ENCODE measurements at regions not wholly inside any gene's neighbourhood (a gene's known extent, or its start where the extent isn't known, plus 50 kb on each side); places are given as distances from the start of the nearest gene placed in this dataset.
"Not testable (repeated sequence)": the region's sequence is repeated elsewhere in the genome, so short reads cannot be mapped to it uniquely, and the experiment has no call there.

DNA sequence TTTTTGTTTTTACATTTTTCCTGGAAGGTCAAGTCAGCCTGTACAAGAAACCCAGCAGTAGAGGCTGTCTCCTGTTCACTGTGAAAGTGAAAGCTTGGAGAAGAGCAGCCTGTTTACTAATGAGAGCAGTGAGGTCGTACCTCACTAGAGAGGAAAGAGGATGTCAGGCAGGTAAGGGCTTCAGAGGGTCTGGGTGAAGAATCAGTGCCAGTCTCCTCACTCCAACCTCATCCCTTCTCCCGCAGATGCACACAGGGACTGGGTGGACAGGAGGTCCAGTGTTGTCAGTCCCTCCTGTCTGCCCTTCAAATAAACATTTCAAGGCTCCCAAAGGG lies 462.5 kb downstream of the KLF5 start:
- Mint-ChIP-seq H3K4me3 (no peak overlapping the region), H3K9me3 (peaks cover 0 to 7% (median 1%) of the 10 kb centered on the region in 7 donors), H3K27ac (peak overlapping the region in 1 of 7 donors; percentile 46), H3K36me3 (no peaks in the 10 kb centered on the region), H3K27me3 (ENCODE audit: low read depth in 3 of 3) (peaks cover 0 to 2% (median 0%) of the 10 kb centered on the region in 3 donors), H3K4me1 (no peaks in the 10 kb centered on the region)
- DNase-seq: no peak
- Histone ChIP-seq H3K9ac (ENCODE audit: insufficient read depth, low read length, poor library complexity, severe bottlenecking) (no peak overlapping the region), H3K4me2 (replicated peaks; ENCODE audit: extremely low read depth, low read length, poor library complexity, severe bottlenecking) (no peak overlapping the region), H3K4me3 (replicated peaks in 1 of 3; ENCODE audit: low read depth in 2 of 3, low read length in 3 of 3) (no peak overlapping the region), H3K36me3 (replicated peaks in 1 of 2; ENCODE audit: control insufficient read depth in 1 of 2, insufficient read depth in 2 of 2, low read length in 2 of 2) (no peaks in the 10 kb centered on the region), H3K27ac (ENCODE audit: low read depth in 1 of 2, low read length in 2 of 2) (no peak overlapping the region), H3K9me3 (replicated peaks in 1 of 2; ENCODE audit: control insufficient read depth in 1 of 2, insufficient read depth in 1 of 2, low read length in 2 of 2) (peaks cover 0 to 4% of the 10 kb centered on the region in 2 donors), H2AFZ (ENCODE audit: insufficient read depth, low read depth, low read length, poor library complexity, severe bottlenecking) (no peak overlapping the region), H3K79me2 (ENCODE audit: insufficient read depth, low read length) (no peaks in the 10 kb centered on the region), H3K27me3 (ENCODE audit: control insufficient read depth in 2 of 2, insufficient read depth in 2 of 2, low read length in 2 of 2) (no peaks in the 10 kb centered on the region), H4K20me1 (ENCODE audit: insufficient read depth, low read length) (no peaks in the 10 kb centered on the region), H3K4me1 (ENCODE audit: control insufficient read depth in 1 of 2, insufficient read depth in 2 of 2, low read length in 2 of 2) (no peaks in the 10 kb centered on the region)
- WGBS (ENCODE audit: insufficient coverage): no CpG with 5 or more reads among the region's 2 CpGs
- TF ChIP-seq, protein P1, sequence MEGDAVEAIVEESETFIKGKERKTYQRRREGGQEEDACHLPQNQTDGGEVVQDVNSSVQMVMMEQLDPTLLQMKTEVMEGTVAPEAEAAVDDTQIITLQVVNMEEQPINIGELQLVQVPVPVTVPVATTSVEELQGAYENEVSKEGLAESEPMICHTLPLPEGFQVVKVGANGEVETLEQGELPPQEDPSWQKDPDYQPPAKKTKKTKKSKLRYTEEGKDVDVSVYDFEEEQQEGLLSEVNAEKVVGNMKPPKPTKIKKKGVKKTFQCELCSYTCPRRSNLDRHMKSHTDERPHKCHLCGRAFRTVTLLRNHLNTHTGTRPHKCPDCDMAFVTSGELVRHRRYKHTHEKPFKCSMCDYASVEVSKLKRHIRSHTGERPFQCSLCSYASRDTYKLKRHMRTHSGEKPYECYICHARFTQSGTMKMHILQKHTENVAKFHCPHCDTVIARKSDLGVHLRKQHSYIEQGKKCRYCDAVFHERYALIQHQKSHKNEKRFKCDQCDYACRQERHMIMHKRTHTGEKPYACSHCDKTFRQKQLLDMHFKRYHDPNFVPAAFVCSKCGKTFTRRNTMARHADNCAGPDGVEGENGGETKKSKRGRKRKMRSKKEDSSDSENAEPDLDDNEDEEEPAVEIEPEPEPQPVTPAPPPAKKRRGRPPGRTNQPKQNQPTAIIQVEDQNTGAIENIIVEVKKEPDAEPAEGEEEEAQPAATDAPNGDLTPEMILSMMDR (IDR thresholded peaks at IDR 0.05): no peak
- intact Hi-C loops (cut with micrococcal nuclease): no loop called here

GRCh38 chr13:73520566-73521289 lies 461.9 kb downstream of the KLF5 start:
- Histone ChIP-seq H3K27ac (ENCODE audit: low read depth in 1 of 2, low read length in 2 of 2) (no peak overlapping the region), H4K20me1 (ENCODE audit: insufficient read depth, low read length) (no peaks in the 10 kb centered on the region), H3K4me1 (ENCODE audit: control insufficient read depth in 1 of 2, insufficient read depth in 2 of 2, low read length in 2 of 2) (no peaks in the 10 kb centered on the region), H3K4me3 (replicated peaks in 1 of 3; ENCODE audit: low read depth in 2 of 3, low read length in 3 of 3) (no peak overlapping the region), H3K79me2 (ENCODE audit: insufficient read depth, low read length) (no peaks in the 10 kb centered on the region), H3K9me3 (replicated peaks in 1 of 2; ENCODE audit: control insufficient read depth in 1 of 2, insufficient read depth in 1 of 2, low read length in 2 of 2) (peaks cover 0 to 4% of the 10 kb centered on the region in 2 donors), H3K4me2 (replicated peaks; ENCODE audit: extremely low read depth, low read length, poor library complexity, severe bottlenecking) (no peak overlapping the region), H3K36me3 (replicated peaks in 1 of 2; ENCODE audit: control insufficient read depth in 1 of 2, insufficient read depth in 2 of 2, low read length in 2 of 2) (no peaks in the 10 kb centered on the region), H2AFZ (ENCODE audit: insufficient read depth, low read depth, low read length, poor library complexity, severe bottlenecking) (no peak overlapping the region), H3K27me3 (ENCODE audit: control insufficient read depth in 2 of 2, insufficient read depth in 2 of 2, low read length in 2 of 2) (no peaks in the 10 kb centered on the region), H3K9ac (ENCODE audit: insufficient read depth, low read length, poor library complexity, severe bottlenecking) (no peak overlapping the region)
- intact Hi-C loops (cut with micrococcal nuclease): no loop called here
- no peaks in the 10 kb centered on the region for H3K4me1 Mint-ChIP-seq
- no peaks in the 10 kb centered on the region for H3K36me3 Mint-ChIP-seq
- H3K9me3 Mint-ChIP-seq: peaks cover 0 to 9% (median 1%) of the 10 kb centered on the region in 7 donors
- no peak overlapping the region for H3K4me3 Mint-ChIP-seq
- H3K27me3 Mint-ChIP-seq (ENCODE audit: low read depth in 3 of 3): peaks cover 0 to 2% (median 0%) of the 10 kb centered on the region in 3 donors
- TF ChIP-seq, protein P1 (IDR thresholded peaks at IDR 0.05): no peak
- H3K27ac Mint-ChIP-seq: no peak overlapping the region
- WGBS (ENCODE audit: insufficient coverage): 80% methylated on average over 1 of the region's 8 CpGs
- no peak for DNase-seq

DNA sequence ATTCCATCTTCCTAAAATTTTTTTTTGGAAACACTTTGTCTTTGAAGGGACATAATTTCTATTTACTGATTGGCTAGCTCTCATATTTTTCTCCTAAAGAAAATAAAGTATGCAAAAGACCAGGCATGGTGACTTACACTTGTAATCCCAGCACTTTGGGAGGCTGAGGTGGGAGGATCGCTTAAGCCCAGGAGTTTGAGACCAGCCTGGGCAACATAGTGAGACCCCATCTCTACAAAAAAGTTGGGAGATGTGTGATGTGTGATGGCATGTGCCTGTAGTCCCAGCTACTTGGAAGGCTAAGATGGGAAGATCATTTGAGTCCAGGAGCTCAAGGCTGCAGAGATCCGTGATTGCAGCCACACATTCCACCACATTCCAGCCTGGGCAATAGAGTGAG lies 461.3 kb downstream of the KLF5 start:
- H3K27me3 ChIP-seq (ENCODE audit: control insufficient read depth in 2 of 2, insufficient read depth in 2 of 2, low read length in 2 of 2); H3K27ac ChIP-seq (ENCODE audit: low read depth in 1 of 2, low read length in 2 of 2); H3K36me3 ChIP-seq (replicated peaks in 1 of 2; ENCODE audit: control insufficient read depth in 1 of 2, insufficient read depth in 2 of 2, low read length in 2 of 2); H3K79me2 ChIP-seq (ENCODE audit: insufficient read depth, low read length); H3K36me3 Mint-ChIP-seq; H4K20me1 ChIP-seq (ENCODE audit: insufficient read depth, low read length); intact Hi-C loops (cut with micrococcal nuclease); H3K4me1 ChIP-seq (ENCODE audit: control insufficient read depth in 1 of 2, insufficient read depth in 2 of 2, low read length in 2 of 2); H3K9me3 ChIP-seq (replicated peaks in 1 of 2; ENCODE audit: control insufficient read depth in 1 of 2, insufficient read depth in 1 of 2, low read length in 2 of 2); DNase-seq; H3K27me3 Mint-ChIP-seq (ENCODE audit: low read depth in 3 of 3); H3K4me3 Mint-ChIP-seq; H3K4me3 ChIP-seq (replicated peaks in 1 of 3; ENCODE audit: low read depth in 2 of 3, low read length in 3 of 3); H3K9ac ChIP-seq (ENCODE audit: insufficient read depth, low read length, poor library complexity, severe bottlenecking); H3K4me1 Mint-ChIP-seq; H3K4me2 ChIP-seq (replicated peaks; ENCODE audit: extremely low read depth, low read length, poor library complexity, severe bottlenecking); H3K27ac Mint-ChIP-seq; H2AFZ ChIP-seq (ENCODE audit: insufficient read depth, low read depth, low read length, poor library complexity, severe bottlenecking): not testable (repeated sequence)
- no CpG with 5 or more reads among the region's 2 CpGs for WGBS (ENCODE audit: insufficient coverage)
- peaks cover 0 to 10% (median 1%) of the 10 kb centered on the region in 7 donors for H3K9me3 Mint-ChIP-seq

All from CD14-positive monocyte (primary cell).